Stimulated activated memory B cell treated with anti-CD40 and anti-IgM and Interleukin-4, amounts not matched to agents 10 μg/mL and 1 μg/mL and 100 μg/mL, for 72 hours (primary cell): ENCODE measurements at regions not wholly inside any gene's neighbourhood (a gene's known extent, or its start where the extent isn't known, plus 50 kb on each side); places are given as distances from the start of the nearest gene placed in this dataset.
A peak's percentile ranks its signal among the peaks of the same experiment; 100 is the strongest.
"Not testable (repeated sequence)": the region's sequence is repeated elsewhere in the genome, so short reads cannot be mapped to it uniquely, and the experiment has no call there.

Experiments used
- ATAC-seq: fragments of 150-1000 bp; cut with Tn5 transposase; 2 replicates; pipeline ENCODE4 v1.10.0; 2021
- H3K27ac Mint-ChIP-seq: one replicate; pipeline ENCODE4 v1.8.0; 2022; ENCODE audit warnings: mild to moderate bottlenecking, mixed read lengths
- H3K27me3 Mint-ChIP-seq: one replicate; pipeline ENCODE4 v1.8.0; 2022; ENCODE audit warnings: mixed read lengths
- H3K36me3 Mint-ChIP-seq: one replicate; pipeline ENCODE4 v1.8.0; 2022; ENCODE audit warnings: mixed read lengths
- H3K4me1 Mint-ChIP-seq: one replicate; pipeline ENCODE4 v1.8.0; 2022; ENCODE audit warnings: mixed read lengths
- H3K4me3 Mint-ChIP-seq: one replicate; pipeline ENCODE4 v1.8.0; 2022; ENCODE audit warnings: mild to moderate bottlenecking, moderate library complexity, mixed read lengths
- H3K9me3 Mint-ChIP-seq: one replicate; pipeline ENCODE4 v1.8.0; 2022; ENCODE audit warnings: mixed read lengths

DNA sequence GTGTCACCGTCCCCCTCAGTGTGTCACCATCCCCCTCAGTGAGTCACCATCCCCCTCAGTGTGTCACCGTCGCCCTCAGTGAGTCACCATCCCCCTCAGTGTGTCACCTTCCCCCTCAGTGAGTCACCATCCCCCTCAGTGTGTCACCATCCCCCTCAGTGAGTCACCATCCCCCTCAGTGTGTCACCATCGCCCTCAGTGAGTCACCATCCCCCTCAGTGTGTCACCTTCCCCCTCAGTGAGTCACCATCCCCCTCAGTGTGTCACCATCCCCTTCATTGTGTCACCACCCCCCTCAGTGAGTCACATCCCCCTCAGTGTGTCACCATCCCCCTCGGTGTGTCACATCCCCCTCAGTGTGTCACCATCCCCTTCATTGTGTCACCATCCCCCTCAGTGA is 486.1 kb upstream of the SALL3 start:
- H3K27ac Mint-ChIP-seq, H3K4me1 Mint-ChIP-seq, H3K27me3 Mint-ChIP-seq, H3K36me3 Mint-ChIP-seq, ATAC-seq, H3K4me3 Mint-ChIP-seq, H3K9me3 Mint-ChIP-seq: not testable (repeated sequence)

DNA sequence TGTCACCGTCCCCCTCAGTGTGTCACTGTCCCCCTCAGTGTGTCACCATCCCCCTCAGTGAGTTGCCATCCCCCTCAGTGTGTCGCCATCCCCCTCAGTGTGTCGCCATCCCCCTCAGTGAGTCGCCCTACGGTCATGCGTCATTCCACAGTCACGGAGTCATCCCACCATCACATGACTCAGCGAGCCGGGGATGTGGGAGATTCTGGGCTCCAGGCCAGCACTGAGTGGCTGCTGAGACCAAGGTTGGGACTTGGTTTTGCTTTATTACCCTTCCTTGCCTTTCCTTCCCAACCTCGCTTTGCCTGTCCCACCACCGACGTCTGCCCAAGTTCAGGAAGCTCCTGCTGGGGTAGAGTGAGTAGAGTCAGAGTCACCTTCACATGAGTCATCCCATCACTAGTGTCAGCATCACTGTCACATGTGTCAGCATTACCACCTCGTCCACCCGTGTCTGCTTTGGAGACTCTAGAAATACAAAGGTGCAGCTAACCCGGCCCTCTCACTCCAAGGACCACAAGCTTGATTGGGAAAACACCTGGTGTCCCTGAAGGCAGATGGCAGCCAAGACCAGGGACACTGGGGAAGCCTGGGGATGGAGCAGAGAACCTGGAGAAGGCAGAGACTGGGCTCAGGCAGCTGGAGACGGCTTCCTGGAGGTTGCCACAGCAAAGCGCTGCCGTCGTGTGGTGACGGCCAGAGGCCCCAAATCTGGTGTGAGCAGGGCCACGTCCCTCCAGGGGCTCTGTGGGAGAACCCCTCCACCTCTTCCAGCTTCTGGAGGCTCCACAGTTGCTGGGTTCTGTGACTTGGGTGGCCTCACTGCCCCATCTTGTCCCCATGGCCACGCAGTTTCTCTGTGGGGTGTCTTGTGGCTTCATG is 485.2 kb upstream of the SALL3 start:
- H3K27ac Mint-ChIP-seq = no peak overlapping the region

DNA sequence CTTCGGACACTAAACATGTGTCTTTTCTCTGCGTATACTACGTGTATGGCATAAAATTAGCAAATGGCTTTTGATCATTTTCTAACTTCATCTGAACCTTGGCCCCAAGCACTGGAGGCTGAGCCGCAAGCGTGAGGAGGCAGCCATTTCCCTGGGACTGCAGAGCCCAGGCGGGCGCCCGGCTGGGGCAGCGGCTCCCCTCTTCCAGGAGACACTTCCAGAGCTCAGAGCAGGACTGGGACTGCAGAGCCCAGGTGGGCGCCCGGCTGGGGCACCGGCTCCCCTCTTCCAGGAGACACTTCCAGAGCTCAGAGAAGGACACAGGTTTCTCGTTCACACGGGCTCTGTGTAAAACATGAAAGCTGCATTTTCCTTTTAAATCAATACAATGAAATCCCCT is 484.1 kb upstream of the SALL3 start:
- no peak overlapping the region for H3K4me3 Mint-ChIP-seq
- peaks cover 8% of the 10 kb centered on the region for H3K9me3 Mint-ChIP-seq
- no peak for ATAC-seq
- H3K36me3 Mint-ChIP-seq = no peaks in the 10 kb centered on the region
- H3K27me3 Mint-ChIP-seq = no peaks in the 10 kb centered on the region
- no peaks in the 10 kb centered on the region for H3K4me1 Mint-ChIP-seq
- no peak overlapping the region for H3K27ac Mint-ChIP-seq

More for the DNA sequence above, 485.2 kb upstream of the SALL3 start:
- Mint-ChIP-seq H3K36me3 (no peaks in the 10 kb centered on the region), H3K27me3 (no peaks in the 10 kb centered on the region), H3K9me3 (peaks cover 8% of the 10 kb centered on the region), H3K4me3 (no peak overlapping the region), H3K4me1 (no peaks in the 10 kb centered on the region)
- no peak for ATAC-seq

DNA sequence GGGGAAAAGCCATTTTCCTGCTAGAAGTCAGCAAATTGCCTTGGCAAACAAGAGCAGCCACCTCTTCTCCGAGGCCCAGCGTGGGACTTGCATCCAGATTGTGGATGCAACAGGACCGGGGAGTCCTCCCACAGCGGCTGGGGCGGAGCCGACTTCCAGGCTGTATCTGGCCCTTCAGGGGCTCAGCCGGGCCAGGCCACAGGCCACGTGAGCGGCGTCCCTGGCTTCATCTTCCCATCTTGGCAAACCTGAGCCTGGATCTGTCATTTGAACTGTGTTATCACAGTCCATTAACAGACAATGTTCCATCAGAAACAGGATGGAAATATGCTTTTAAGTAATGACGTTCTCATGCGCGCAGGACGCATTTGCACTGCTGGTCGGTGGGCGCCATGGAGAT is 483.5 kb upstream of the SALL3 start:
- ATAC-seq = no peak
- H3K4me3 Mint-ChIP-seq = no peak overlapping the region
- H3K27me3 Mint-ChIP-seq = no peaks in the 10 kb centered on the region
- H3K9me3 Mint-ChIP-seq = peaks cover 8% of the 10 kb centered on the region
- no peaks in the 10 kb centered on the region for H3K36me3 Mint-ChIP-seq
- no peaks in the 10 kb centered on the region for H3K4me1 Mint-ChIP-seq
- H3K27ac Mint-ChIP-seq = no peak overlapping the region

DNA sequence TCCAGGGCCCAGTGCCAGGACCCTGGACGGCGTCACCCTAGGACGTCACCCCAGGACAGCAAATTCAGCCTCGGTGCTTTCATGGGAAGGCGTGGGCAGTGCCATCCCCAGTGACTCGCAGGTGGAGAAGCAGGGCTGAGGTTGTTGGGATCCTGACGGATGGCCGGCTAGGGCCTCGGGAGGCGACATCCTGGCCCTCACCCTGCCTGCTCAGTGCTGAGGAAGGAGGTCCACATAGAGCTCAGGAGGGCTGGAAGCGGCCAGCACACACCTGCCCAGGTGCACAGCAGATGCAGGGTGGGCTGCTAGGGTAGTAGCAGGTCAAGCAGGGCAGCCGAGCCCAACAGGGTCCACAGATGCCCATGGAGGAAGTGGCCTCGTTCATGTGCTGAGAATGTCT is 482.0 kb upstream of the SALL3 start:
- peaks cover 8% of the 10 kb centered on the region for H3K9me3 Mint-ChIP-seq
- no peaks in the 10 kb centered on the region for H3K36me3 Mint-ChIP-seq
- no peaks in the 10 kb centered on the region for H3K4me1 Mint-ChIP-seq
- no peaks in the 10 kb centered on the region for H3K27me3 Mint-ChIP-seq
- peak; percentile 18 for ATAC-seq
- H3K4me3 Mint-ChIP-seq = no peak overlapping the region
- H3K27ac Mint-ChIP-seq = no peak overlapping the region

DNA sequence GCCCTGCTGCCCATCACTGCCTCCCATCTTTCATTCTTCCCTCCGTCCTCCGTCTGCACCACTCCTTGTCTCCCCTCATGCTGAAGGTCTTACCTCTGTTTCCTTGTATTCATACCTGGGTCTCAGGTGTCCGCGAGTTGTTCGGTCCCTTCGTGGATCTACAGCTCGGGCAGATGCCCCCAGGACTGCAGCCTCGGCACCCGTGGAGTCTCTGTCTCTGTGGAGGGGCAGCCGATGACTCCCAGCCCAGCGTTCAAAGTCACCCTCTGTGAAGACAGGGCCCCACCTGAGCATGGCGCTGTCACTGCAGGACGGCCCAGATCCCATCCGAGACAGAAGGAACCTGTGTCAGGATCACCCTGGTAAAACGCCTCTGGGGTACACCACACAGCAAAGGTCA is 480.0 kb upstream of the SALL3 start:
- Mint-ChIP-seq H3K27ac (no peak overlapping the region), H3K9me3 (no peaks in the 10 kb centered on the region), H3K27me3 (no peaks in the 10 kb centered on the region), H3K4me3 (no peak overlapping the region), H3K4me1 (no peaks in the 10 kb centered on the region), H3K36me3 (no peaks in the 10 kb centered on the region)
- no peak for ATAC-seq

DNA sequence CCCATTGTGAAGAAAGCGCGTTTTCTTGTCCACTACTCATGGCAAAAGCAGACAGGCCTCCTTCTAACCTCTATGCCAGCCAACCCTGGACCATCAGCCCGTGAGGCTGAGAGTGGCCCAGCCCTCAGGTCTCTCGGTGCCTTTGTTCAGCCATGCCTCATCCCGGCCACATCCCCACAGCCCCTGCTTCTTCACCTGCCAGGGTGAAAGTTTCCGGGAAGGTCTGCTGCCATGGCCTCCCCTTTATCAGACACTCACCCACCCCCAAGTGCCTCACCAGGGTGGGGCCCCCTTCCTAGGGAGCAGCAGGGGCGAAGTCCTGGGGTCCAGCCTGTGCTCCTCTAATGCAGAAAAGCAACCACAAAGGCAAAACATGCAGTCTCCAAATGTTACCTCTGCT is 478.4 kb upstream of the SALL3 start:
- Mint-ChIP-seq H3K9me3 (no peaks in the 10 kb centered on the region), H3K36me3 (no peaks in the 10 kb centered on the region)

DNA sequence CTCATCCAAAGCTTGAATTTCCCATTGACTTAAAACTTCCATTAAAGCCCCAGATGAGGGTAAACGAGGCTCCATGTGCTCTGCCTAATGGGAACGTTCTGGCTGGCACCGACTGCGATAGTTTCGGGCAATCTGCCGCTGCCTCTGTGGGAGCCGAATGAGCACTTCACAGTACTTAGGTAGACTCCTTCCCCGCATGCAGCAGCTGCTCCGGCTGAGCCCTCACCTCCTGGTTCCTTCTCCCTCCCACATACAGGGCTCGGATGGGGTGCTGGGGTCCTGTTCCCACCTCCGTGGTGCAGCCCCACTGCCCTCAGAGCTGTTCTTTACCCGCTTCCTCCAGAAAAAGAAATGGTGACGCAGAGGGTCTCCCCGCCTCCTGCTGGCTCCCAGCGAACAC is 476.5 kb upstream of the SALL3 start:
- H3K36me3 Mint-ChIP-seq = no peaks in the 10 kb centered on the region
- H3K4me1 Mint-ChIP-seq = no peaks in the 10 kb centered on the region
- peaks cover 2% of the 10 kb centered on the region for H3K9me3 Mint-ChIP-seq
- no peaks in the 10 kb centered on the region for H3K27me3 Mint-ChIP-seq
- H3K27ac Mint-ChIP-seq = no peak overlapping the region
- no peak for ATAC-seq
- no peak overlapping the region for H3K4me3 Mint-ChIP-seq

More for the DNA sequence above, 478.4 kb upstream of the SALL3 start:
- no peak for ATAC-seq
- no peak overlapping the region for H3K4me3 Mint-ChIP-seq
- H3K27me3 Mint-ChIP-seq = no peaks in the 10 kb centered on the region
- H3K4me1 Mint-ChIP-seq = no peaks in the 10 kb centered on the region
- no peak overlapping the region for H3K27ac Mint-ChIP-seq

DNA sequence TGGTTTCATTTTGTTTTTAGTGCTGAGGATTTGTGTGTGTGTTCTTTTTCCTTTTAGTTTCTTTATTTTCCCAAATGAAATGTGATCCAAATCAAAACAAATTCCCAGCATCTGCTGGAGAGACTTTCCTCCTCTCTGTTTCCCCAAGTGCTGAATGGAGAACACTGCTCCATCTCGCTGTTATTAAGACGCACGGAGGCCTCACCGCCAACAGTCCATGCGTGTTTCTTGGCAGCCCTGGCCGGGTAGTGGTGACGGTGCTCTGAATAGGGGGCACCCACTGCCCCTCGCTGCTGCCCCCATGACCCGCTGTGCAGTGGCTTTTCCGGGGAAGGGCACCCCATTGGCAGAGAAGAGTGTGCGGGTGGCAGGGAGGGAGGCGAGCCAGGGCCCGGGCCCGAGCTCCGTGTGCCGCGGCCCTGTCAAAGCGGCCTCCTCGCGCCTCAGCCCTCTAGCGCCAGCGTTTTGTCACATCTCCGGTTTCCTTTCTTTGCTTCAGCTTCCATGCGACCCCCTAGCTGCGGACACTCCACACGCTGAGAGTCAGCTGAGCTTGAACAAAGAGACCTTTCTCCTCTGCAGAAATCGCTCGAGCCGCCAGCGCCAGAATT is 473.7 kb upstream of the SALL3 start:
- no peaks in the 10 kb centered on the region for H3K36me3 Mint-ChIP-seq
- H3K4me1 Mint-ChIP-seq = no peaks in the 10 kb centered on the region
- H3K27me3 Mint-ChIP-seq = no peaks in the 10 kb centered on the region
- H3K9me3 Mint-ChIP-seq = peaks cover 8% of the 10 kb centered on the region
- no peak overlapping the region for H3K27ac Mint-ChIP-seq
- no peak for ATAC-seq
- no peak overlapping the region for H3K4me3 Mint-ChIP-seq

DNA sequence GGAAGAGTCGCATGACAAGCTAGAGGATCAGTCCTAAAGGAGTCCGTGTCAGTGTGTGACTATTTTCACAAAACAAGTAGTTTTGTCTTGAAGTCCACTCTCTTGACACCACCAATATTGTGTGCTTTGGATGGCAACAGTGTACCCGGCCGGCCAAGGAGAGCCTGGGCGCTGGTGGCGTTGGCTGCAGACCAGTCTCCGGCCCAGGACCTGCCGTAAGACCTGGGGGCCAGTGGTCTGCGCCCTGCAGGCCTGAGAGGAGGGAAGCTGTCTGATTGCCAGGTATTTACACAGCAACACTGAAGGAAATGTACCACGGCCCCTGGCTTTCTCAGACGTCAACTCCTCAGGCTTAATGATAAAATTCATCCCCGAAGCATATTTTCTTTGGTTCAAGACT is 472.4 kb upstream of the SALL3 start:
- peaks cover 8% of the 10 kb centered on the region for H3K9me3 Mint-ChIP-seq
- no peak overlapping the region for H3K27ac Mint-ChIP-seq
- H3K4me1 Mint-ChIP-seq = no peaks in the 10 kb centered on the region
- no peak overlapping the region for H3K4me3 Mint-ChIP-seq
- H3K27me3 Mint-ChIP-seq = no peaks in the 10 kb centered on the region
- no peak for ATAC-seq
- H3K36me3 Mint-ChIP-seq = no peaks in the 10 kb centered on the region

DNA sequence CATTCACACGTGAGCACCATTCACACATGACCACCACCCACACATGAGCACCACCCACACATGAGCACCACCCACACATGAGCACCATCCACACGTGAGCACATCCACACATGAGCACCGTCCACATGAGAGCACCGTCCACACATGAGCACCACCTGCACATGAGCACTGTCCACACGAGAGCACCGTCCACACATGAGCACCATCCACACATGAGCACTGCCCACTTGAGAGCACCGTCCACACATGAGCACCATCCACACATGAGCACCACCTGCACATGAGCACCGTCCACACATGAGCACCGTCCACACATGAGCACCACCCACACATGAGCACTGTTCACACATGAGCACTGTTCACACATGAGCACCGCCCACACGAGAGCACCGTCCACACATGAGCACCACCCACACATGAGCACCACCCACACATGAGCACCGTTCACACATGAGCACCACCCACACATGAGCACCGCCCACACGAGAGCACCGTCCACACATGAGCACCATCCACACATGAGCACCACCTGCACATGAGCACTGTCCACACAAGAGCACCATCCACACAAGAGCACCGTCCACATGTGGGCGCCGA is 471.3 kb upstream of the SALL3 start:
- not testable (repeated sequence) for H3K27me3 Mint-ChIP-seq, H3K9me3 Mint-ChIP-seq, H3K4me1 Mint-ChIP-seq, H3K36me3 Mint-ChIP-seq, ATAC-seq, H3K27ac Mint-ChIP-seq, H3K4me3 Mint-ChIP-seq

DNA sequence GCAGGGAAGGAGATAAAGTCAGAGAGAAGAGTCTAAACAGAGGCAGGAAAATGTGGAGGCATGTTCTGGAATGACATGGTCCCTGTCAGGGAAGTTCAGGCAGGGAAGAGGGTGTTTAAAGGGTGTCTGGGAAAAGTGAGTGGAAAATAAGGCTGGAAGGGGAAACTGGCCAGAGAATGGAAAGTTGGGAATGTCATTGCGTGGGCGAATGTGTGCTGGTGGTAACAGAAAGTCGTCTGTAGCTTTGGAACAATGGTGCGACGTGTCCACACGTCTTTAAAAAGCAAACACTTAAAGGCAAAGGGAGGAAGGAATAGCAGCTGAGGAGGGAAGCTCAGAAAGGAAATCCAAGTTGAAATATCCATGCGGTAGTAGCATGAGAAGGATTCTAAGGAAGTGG is 469.5 kb upstream of the SALL3 start:
- ATAC-seq = no peak
- no peak overlapping the region for H3K27ac Mint-ChIP-seq
- H3K4me1 Mint-ChIP-seq = no peaks in the 10 kb centered on the region
- no peak overlapping the region for H3K4me3 Mint-ChIP-seq
- no peaks in the 10 kb centered on the region for H3K27me3 Mint-ChIP-seq
- no peaks in the 10 kb centered on the region for H3K36me3 Mint-ChIP-seq
- H3K9me3 Mint-ChIP-seq = peaks cover 8% of the 10 kb centered on the region

DNA sequence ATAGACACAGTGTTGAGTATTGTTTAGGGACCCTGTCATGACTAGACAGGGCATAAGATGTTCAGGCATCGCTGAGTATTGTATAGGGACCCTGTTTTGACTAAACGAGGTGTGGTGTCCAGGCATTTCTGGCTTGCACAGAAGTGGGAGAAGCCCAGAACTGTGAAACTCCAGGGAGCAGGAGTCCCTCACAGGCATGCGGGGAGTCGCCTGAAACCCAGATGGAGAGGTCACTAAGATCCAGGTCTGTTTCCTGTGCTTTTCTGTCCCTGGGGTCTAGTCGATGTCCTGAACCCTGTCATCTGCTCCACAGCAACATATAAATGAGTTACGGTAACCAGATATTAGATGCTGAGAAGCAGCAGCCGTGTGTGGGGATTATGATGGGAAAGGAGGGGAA is 469.0 kb upstream of the SALL3 start:
- no peaks in the 10 kb centered on the region for H3K4me1 Mint-ChIP-seq
- no peak overlapping the region for H3K27ac Mint-ChIP-seq
- no peaks in the 10 kb centered on the region for H3K27me3 Mint-ChIP-seq
- H3K36me3 Mint-ChIP-seq = no peaks in the 10 kb centered on the region
- no peak for ATAC-seq
- H3K9me3 Mint-ChIP-seq = peaks cover 8% of the 10 kb centered on the region
- no peak overlapping the region for H3K4me3 Mint-ChIP-seq

DNA sequence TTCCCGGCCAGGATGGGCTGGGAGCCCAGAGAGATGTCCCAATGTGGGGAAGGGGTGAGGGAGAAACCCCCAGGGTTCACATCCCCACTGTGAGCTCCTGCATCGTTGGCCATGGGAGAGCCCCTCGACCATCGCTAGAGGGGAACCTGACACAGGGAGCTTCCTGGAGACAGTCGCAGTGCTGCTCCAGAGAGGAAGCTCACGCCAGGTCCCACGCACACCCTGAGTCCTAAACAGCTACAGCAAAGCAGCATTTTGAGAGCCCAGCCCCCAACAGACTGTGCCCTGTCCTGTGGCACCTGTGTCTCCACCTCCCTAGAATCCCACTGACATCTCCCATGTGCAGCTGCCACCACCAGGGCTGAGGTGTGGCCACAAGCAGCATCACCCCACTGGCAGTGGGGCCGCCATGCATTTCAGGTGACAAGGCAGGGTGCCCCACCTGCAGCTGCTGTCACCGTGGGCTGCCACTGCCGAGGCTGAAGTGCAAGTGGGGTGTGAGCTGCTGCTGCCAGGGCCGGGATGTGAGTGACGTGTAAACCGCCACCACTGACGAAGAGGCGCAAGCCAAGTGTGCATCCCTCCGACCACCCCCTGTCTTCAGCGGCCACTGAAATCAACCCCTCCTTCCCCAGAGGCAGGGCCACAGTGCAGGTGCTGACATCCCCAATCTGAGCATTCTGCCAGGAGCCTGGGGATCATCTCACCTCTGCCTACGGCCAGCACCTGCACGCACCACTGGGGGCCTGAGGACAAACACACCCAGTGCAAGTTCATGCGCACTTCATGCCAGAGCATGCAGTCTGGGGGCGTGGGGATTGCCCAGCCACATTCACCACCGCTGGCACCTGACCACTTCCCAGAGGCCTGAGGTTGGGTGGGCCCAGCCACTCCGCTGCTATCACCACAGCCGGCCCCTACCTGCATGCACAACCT is 467.7 kb upstream of the SALL3 start:
- no peak overlapping the region for H3K4me3 Mint-ChIP-seq
- H3K27ac Mint-ChIP-seq = no peak overlapping the region
- H3K9me3 Mint-ChIP-seq = peaks cover 8% of the 10 kb centered on the region
- no peaks in the 10 kb centered on the region for H3K4me1 Mint-ChIP-seq
- H3K27me3 Mint-ChIP-seq = no peaks in the 10 kb centered on the region
- H3K36me3 Mint-ChIP-seq = no peaks in the 10 kb centered on the region
- ATAC-seq = peak; percentile 51
